Astrocyte of the spinal cord (primary cell): ENCODE measurements at regions not wholly inside any gene's neighbourhood (a gene's known extent, or its start where the extent isn't known, plus 50 kb on each side); places are given as distances from the start of the nearest gene placed in this dataset.
A peak's percentile ranks its signal among the peaks of the same experiment; 100 is the strongest.
"Not testable (repeated sequence)": the region's sequence is repeated elsewhere in the genome, so short reads cannot be mapped to it uniquely, and the experiment has no call there.

ENCODE experiments used
- DNase-seq: peaks from one replicate; pipeline ENCODE4 v3.0.0; 2011; ENCODE audit warnings: low read depth, low spot score
- H3K4me3 ChIP-seq: 2 replicates; pipeline ENCODE4 v1.5.1; 2011; ENCODE audit warnings: low read depth, mild to moderate bottlenecking, low read length, moderate library complexity
- CTCF ChIP-seq: IDR thresholded peaks from 2 replicates; pipeline ENCODE4 v1.5.1; 2012; ENCODE audit warnings: low read depth, mild to moderate bottlenecking, low read length, inconsistent platforms
- in situ Hi-C: cut with HindIII; loops from 2 replicates; pipeline ENCODE4 v1.10.0; 2017; ENCODE audit warnings: low sequenced_read_pairs

- no peak overlapping the region for H3K4me3 ChIP-seq
- in situ Hi-C loops, result no loop called here
- no peak for TF ChIP-seq CTCF
- DNase-seq, result no peak
Measured at GRCh38 chr2:8599421-8600242, 82.2 kb upstream of the ID2 start.

- H3K4me3 ChIP-seq, result no peak overlapping the region
- no peak for TF ChIP-seq CTCF
- DNase-seq, result no peak
- in situ Hi-C loops, result no loop called here
Measured at GRCh38 chr2:8600456-8600855, 81.4 kb upstream of the ID2 start.

GRCh38 chr2:8602809-8603208 lies 79.0 kb upstream of the ID2 start:
- no peak overlapping the region for H3K4me3 ChIP-seq
- DNase-seq, result no peak
- TF ChIP-seq CTCF, result no peak
- in situ Hi-C loops, result no loop called here

GRCh38 chr2:8603356-8603755 lies 78.5 kb upstream of the ID2 start:
- in situ Hi-C loops, DNase-seq, H3K4me3 ChIP-seq: not testable (repeated sequence)

GRCh38 chr2:8604262-8604661 lies 77.6 kb upstream of the ID2 start:
- DNase-seq, result peak; percentile 15
- TF ChIP-seq CTCF, result no peak
- in situ Hi-C loops, result no loop called here
- H3K4me3 ChIP-seq, result no peak overlapping the region

GRCh38 chr2:8605351-8606065 lies 76.3 kb upstream of the ID2 start:
- peak; percentile 65 for DNase-seq
- no peak overlapping the region for H3K4me3 ChIP-seq
- in situ Hi-C loops, result no loop called here
- no peak for TF ChIP-seq CTCF

GRCh38 chr2:8606226-8606625 lies 75.6 kb upstream of the ID2 start:
- TF ChIP-seq CTCF, result no peak
- DNase-seq, result no peak
- in situ Hi-C loops, result no loop called here
- no peak overlapping the region for H3K4me3 ChIP-seq
